ENCODE measurements at regions not wholly inside any gene's neighbourhood (a gene's known extent, or its start where the extent isn't known, plus 50 kb on each side); places are given as distances from the start of the nearest gene placed in this dataset.

DNA sequence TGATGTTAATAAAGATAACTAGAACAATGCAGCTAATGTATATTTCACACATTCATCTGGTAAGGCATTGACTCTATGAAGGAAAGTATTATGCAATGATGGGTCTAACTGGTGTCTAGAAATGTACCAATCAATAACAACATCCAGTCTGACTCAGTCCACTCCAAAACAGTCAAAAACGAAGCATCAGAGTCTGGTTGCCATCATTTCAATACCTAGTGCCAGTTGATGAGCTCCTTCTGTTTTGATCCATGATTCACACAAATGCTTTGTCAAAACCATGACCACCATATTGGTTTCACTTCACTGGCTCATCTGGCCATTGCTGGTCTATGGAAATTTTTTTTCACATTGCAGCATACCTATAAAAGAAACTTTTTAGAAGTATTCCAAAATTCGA lies 747.2 kb upstream of the TMEM132C start:
- TF ChIP-seq, protein P1, sequence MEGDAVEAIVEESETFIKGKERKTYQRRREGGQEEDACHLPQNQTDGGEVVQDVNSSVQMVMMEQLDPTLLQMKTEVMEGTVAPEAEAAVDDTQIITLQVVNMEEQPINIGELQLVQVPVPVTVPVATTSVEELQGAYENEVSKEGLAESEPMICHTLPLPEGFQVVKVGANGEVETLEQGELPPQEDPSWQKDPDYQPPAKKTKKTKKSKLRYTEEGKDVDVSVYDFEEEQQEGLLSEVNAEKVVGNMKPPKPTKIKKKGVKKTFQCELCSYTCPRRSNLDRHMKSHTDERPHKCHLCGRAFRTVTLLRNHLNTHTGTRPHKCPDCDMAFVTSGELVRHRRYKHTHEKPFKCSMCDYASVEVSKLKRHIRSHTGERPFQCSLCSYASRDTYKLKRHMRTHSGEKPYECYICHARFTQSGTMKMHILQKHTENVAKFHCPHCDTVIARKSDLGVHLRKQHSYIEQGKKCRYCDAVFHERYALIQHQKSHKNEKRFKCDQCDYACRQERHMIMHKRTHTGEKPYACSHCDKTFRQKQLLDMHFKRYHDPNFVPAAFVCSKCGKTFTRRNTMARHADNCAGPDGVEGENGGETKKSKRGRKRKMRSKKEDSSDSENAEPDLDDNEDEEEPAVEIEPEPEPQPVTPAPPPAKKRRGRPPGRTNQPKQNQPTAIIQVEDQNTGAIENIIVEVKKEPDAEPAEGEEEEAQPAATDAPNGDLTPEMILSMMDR (IDR thresholded peaks at IDR 0.05), result no peak
- TF ChIP-seq POLR2A (IDR thresholded peaks at IDR 0.05), result no peak
